ENCODE measurements at regions not wholly inside any gene's neighbourhood (a gene's known extent, or its start where the extent isn't known, plus 50 kb on each side); places are given as distances from the start of the nearest gene placed in this dataset.
"Not testable (repeated sequence)": the region's sequence is repeated elsewhere in the genome, so short reads cannot be mapped to it uniquely, and the experiment has no call there.

DNA sequence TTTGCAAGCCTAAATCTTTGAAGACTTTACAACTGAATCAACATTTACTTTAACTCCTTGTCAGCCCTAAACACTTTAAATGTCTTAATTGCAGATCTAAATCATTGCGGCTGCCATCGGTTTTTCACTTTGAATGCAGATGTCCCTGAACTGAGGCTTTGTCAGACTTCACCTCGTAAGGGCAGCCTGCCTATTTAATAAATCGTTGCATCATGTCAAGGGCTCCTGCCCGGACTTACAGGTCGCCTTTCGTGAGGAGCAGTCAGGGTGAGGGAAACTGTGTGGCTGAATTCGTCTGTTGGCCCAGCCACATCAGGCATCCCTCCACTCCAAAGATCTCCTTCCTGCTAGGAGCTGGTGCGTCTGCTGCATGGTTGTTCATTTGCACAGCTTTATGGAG is 368.2 kb upstream of the NPVF start:
- no peak for DNase-seq

DNA sequence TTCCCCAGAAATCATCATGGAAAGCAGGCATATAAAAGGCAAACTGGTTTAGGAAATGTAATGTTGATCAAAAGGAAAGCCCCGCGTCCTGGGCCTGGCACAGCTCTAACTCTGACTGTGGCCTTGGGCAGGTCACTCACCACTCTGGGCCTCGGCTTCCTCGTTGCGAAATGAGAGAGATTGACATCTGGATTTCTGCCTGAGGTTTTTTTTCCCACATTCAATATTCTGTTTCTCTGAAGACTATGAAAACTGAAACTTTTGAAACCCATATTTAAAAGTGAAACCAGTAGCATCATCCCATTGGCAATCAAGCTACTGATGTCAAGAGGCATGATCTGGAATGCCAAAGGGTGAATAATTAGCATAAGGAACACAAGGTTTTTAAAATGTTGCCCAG is 369.7 kb upstream of the NPVF start:
- no peak for DNase-seq

DNA sequence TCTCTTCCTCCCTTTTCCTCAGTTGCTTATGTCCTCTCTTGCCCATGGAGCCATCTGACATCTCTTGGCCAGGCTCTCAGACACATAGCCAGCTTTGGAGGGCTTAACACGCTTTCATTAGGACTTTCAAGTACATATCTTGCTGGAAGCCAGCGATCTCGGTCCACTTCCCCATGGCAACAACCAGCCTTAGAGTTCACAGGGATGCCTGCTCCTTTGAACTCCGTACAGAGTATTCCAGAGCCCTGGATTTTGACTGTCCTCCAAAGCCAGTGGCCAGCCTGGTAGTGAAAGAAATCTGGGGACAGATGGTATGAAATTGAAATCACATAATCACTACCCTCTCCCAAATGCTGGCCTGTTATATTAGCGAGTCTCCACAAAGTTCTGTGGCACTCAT is 370.5 kb upstream of the NPVF start:
- DNase-seq: no peak

DNA sequence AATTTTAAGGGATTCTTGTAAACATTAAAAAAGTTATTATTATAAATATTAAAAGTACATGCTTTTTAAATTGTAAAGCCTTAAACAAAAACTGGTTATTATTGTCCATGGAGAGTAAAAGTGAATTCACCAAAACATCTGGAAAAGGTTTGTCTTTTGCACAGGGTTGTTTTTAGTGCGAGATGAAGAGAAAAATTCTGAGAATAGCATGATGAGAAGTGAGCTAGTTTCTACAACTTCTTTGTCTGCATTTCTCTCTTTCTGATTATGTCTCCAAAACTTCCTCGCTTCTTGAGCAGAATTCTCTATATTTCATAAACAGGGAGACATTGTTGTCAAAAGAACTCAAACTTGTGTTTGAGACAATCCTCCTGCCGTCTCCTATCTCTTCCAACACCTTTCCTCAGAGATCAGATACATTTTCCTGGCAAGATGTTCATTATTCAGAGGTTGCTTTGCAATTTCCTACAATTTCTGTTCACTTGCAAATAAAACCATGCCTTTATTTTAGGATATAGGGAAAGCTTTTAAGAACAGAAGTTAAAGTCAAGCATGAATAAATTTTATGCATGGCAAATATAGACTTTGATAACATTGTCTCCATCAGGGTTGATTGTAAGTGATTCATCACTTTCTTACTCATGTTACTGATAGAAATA is 372.1 kb upstream of the NPVF start:
- DNase-seq: no peak

DNA sequence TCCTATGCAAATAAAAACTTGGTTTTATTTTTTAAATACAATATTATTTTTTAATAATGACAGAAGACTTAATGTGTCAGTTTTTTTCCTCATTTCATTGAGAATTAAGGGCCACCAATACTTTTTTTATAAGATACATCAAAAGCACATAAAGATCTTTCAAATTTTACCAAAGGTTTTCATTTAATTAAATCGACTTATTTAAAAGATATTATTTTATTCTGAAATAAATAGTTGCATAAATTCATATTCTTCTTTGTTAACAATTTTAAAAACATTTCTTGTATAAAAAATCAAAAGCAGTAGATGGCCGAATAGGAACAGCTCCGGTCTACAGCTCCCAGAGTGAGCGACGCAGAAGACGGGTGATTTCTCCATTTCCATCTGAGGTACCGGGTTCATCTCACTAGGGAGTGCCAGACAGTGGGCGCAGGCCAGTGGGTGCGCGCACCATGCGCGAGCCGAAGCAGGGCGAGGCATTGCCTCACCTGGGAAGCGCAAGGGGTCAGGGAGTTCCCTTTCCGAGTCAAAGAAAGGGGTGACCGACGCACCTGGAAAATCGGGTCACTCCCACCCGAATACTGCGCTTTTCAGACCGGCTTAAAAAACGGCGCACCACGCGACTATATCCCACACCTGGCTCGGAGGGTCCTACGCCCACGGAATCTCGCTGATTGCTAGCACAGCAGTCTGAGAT is 374.6 kb upstream of the NPVF start:
- not testable (repeated sequence) for DNase-seq

DNA sequence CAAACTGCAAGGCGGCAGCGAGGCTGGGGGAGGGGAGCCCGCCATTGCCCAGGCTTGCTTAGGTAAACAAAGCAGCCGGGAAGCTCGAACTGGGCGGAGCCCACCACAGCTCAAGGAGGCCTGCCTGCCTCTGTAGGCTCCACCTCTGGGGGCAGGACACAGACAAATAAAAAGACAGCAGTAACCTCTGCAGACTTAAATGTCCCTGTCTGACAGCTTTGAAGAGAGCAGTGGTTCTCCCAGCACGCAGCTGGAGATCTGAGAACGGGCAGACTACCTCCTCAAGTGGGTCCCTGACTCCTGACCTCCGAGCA is 375.1 kb upstream of the NPVF start:
- DNase-seq: not testable (repeated sequence)

DNA sequence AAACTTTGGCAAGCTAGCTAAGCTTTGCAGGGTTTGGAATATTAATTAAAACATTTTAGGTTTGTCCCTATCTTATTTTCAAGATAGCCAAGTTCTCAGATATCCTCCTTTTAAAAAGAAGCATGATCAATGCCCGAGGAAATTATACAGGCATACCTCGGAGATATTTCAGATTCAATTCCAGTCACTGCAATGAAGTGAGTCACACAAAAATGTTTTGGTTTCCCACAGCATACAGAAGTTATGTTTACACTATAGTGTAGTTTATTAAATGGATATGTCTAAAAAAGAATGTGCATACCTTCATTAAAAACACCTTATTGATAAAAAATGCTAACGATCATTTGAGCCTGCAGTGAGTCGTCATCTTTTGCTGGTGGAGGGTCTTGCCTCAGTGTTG is 382.9 kb upstream of the NPVF start:
- no peak for DNase-seq

DNA sequence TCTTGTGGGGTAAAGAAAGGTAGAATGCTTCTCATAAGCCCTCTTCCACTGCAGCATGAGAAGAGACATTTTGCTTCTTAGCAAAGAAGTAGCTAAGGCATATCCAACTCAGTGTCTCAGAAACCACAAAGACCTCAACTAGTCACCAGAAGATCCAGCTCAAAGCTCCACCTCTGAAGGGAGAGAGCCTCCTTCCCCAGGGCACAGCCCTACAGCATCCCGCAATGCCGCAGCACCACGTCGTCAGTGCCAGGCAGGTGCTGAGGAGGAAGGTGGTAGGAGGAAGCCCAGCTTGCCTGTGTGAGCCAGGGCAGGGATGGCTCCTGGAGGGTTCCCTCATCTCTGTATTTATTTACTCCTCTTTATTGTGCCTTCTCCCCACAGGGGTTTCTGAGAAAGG is 385.6 kb upstream of the NPVF start:
- DNase-seq: no peak

DNA sequence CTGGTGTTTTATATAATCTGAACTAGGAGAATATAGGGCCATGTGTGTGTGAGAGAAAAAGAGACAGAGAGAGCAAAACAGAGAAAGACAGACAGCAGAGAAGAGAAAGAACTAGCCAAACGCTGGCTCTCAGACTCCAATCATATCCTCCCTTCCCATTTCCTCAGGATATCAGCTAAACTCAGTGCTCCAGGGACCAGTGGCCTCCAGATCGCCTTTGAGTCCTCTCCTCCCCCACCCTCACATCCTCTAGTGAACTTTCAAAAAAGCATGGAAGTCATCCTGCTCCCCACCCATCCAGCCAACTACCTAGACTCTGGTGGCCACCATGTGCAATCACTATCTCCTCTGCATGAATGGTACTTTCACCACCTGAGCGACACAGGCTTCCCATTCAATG is 386.1 kb upstream of the NPVF start:
- DNase-seq: no peak

DNA sequence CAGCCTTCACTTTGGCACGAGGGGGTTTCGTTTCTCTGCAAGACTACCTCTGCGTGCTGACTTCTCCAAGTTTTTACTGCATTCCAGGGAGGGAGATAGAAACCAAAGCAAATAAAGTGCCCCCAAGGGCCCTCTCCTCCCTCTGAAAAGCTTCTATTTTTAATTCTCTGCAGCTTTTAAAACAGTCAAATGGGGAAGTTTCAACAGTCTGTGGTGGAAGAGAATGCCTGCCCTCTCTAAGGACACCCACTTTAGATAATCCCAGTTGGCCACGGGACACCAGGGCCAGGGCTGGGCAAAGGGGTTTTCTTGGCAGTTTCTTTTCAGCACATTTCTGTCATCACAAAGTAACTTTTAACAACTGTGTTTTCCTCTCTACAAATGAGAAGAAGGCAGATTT is 386.7 kb upstream of the NPVF start:
- no peak for DNase-seq

DNA sequence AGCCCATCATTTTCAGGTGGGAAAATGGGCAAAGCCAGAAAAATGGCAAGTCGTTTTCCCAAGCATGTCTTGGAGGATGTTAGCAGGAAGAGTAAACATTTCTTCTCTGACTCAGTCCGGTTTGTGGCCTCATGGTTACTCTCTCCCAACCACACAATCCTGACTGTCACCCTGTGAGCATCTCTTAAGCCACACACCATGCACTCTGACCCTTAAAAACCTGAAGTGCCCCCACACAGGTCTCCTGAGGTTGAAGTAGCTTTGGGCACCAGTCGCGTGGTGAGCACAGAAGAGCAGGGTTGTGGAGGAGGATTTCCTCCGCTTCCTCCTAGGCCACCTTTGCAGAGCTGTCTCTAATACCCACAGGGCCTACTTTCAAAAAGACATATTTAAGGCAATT is 387.3 kb upstream of the NPVF start:
- DNase-seq: no peak

DNA sequence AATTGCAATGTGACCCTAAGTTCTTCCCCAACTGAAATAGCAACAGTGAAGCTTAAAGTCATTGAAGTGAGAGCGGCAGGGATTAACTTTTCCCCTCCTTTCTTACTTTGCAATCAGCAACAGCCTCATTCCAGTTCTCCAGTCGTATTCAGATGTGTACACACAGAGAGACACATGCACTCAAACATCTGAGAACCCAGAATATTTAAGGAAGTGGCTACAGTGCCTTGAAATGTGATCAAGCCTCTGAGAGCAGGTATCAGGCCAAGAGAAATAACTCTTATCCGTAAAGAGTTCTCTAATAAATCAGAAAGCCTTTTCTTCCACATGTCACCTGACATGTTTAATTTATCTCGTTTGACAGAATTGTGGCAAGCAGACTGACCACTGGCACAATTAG is 388.9 kb upstream of the NPVF start:
- no peak for DNase-seq

DNA sequence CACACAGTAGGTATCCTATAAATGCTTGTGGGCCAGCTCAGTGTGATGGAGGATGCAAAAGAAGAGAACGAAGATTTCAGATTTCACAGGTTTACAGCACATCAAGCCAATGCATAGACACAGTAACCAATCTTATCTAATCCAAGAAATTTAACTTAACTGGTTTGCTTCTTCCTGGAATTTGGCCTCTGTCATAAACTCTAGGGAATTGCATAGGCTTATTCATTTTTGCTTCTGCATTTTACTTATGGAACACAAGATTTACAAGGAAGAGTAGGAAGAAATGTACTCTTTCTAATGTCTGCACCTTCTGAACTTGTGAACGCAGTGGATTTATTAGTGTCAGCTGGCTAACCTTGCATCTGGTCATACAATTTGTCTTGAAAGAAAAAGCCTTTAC is 389.4 kb upstream of the NPVF start:
- DNase-seq: no peak

DNA sequence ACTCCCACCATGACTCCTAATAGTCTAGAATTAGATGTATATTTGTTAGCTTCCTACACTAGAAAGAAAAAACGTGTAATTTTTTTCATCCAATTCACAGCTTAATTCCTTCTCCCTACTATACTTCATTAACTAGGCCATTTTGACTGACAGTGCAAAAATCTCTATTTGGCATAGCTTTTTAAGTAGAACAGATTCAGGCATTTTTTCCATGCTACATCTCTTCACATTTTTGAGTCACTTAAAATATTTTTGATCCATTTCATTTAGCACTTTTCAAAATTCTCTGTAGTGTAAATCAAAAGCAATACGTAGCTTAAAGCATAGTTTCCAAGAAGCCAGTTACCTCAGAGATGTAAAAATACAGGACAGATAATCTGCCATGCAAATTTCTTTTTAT is 391.1 kb upstream of the NPVF start:
- DNase-seq: no peak

DNA sequence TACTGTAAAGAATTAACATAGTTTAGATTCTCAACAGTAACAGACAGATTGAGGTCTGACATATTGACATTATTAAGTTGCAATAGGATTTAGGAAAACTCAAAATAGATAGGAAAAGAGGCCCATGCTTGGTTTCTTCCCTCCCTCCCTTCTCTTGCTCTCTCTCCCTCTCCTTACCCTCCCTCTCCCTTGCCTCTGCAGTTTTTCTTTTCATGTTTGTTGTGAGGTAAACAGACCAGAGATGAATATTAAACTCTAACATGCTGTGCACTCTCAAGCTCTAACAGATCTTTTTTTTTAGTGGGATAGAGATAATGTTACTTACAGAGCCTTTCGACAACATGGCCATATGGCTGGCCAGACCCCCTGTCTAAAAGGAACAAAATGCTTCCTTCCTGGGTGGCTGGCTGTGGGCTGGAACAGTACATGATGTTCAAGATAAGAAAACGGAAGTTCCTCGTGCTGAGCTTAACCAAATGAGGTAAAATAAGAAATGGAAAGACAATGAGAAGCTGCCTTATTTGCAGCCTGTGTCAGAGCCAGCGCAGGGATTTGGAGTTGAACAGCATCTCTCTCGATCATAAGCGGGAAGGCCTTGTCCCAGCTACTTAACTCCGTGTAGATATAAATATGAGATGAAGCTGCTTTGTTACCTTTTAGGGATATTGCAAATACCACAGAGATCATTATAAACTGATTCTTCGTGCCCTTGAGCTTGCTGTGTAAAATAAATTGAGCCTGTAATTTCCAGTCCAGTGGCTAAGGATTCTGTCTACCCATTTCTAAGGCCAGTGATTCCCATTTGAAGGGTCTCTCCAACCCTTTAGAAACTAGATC is 391.9 kb upstream of the NPVF start:
- DNase-seq: no peak

DNA sequence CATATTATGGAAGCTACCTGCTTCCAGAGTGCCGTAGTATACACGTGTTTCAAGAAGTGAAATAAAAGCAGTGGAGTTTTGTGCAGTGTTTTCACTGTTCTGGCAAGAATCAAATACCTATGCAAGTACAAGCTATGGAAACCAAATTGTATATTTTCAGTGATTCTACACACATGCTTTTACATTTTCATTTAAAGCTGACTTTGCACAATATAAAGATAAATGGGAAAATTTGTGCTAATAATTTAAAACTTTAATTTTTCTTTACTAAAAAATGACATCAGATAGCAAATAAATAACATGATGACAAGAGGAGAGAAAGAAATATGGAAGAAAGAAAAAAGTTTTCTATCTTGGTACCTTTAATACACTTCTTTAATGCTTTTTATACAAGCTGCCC is 393.7 kb upstream of the NPVF start:
- no peak for DNase-seq

DNA sequence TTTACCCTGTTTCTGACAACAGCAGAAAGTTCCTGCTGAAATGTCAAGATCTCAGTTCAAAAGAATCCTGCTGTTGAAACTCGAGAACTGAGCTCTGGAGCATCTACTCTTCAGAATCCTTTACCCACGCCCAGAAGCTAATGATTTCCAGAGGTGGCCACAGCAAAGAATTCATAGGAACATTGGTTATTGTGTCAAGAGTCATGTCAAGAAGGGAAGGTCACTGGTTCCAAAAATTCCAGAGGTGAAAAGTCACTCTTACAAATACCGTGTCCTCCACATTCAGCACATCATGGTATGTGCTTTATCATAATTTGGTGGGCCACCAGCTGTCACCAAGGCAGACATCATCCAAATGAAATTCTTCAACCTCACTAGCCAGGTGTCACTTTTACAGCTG is 394.4 kb upstream of the NPVF start:
- no peak for DNase-seq

DNA sequence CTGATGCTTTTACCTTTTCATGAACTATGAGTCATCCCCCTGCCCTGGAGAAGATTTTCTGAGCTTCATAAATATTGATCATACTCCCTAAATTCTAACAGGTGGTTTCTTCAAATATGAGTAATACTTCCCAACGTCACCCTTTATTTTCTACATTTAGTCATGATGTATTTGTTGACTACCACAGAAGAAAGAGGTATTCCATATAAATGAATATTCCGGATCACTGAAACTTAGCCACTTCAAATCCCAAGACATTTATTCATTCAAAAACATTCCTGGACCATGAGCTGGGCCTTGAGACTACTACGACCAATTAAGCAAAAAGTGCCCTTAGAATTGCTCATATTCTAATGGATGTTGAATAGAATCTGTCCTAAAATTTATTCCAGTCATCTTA is 395.8 kb upstream of the NPVF start:
- DNase-seq: no peak

DNA sequence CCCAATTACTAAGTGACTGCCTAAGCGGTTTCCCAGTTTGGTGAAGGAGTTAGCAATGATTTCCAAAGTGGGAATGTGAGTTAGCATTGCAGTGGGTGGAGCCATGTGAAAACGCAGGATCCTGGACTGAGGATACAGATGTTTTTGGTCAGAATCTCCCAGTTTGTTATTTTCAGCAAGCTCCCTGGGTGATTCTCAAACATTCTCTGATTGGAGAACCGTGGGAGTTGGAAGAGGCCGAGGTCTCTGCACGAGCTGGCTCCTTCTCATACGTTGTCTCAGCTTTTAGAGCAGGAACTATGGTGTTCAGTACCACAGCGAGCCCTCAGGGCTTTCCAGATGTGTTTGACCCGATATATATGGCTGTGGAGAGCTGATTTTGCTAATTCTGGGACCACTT is 396.5 kb upstream of the NPVF start:
- DNase-seq: peak; percentile 84

DNA sequence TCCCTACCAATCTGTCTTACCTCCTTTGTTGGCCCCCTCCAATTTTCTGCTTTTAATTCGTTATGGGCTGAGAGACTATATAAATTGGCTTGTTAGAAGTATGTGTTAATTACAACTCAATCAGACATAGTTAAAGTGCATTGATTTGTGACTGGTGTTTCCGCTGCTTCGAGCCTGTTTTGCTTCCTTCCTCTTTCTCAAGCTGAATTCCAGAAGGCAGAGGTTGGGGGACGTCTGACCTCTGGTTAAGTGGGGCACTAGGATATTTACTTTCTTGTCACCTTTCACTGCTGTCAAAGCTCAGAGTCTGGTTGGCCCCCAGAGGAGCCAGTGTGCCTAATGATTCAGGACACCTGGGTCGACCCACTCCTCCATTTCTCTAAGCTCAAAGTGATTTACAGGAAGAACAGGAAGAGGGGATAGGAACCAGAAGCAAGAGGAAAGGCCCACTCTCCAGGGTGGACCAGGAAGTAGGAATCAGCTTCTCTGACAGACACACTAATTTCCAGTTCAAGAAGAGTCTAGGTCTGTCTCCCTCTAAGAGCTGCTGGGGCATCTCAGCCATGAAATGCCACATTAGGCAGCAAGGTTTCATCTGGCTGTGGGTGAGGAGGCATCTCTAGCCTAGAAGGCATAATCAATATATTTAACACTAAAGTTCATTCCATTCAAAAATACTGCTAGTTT is 397.2 kb upstream of the NPVF start:
- DNase-seq: no peak

DNA sequence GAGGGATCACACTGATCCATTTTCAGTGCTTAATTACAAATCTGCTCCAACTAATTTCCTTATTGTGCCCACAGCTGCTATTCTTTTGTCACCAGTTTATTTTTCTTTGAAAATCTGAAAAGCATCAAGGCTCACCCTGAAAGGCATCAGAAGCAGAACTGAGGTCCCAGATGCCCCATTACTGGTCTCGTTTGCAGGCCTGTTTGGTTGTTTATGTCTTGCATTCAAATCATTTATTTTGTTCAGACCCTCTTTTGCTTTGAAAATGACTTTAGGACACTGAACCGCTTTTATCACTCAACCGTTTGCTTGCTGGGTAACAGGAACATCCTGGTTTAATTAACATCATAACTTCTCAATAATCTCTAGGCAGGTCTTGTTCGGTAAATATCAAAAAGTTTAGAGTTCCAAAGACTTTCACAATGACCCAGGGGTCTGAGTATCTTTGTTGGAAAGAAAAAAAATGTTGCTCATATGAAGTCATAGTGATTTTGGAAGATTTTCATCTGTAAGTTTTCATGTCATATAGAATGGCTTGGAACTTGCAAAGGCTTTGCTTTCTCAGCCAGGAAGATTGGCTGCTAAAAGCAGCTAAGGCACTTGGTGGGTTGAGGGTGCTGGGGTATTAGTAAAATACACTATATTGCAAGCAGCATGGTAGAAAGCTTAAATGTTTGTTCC is 398.3 kb upstream of the NPVF start:
- no peak for DNase-seq

DNA sequence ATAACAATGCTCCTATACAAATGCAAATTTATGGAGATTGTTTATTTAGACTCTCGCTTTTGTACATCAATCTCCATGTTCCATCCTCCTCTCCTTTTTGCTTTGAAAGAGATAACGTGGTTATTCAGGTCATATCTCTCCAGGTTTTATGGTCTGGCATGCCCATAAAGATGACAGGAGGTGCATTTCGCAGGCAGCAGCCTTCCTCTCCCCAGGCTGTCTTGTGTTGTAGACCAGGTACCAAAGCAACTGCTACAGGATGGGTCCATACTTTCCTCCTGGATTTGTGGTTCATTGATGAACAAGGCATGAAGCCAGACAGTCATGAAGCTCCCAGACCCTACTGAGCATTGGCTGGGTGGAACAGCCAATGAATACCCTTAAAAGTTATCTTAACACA is 400.2 kb upstream of the NPVF start:
- no peak for DNase-seq
